ENCODE measurements at regions not wholly inside any gene's neighbourhood (a gene's known extent, or its start where the extent isn't known, plus 50 kb on each side); places are given as distances from the start of the nearest gene placed in this dataset.

DNA sequence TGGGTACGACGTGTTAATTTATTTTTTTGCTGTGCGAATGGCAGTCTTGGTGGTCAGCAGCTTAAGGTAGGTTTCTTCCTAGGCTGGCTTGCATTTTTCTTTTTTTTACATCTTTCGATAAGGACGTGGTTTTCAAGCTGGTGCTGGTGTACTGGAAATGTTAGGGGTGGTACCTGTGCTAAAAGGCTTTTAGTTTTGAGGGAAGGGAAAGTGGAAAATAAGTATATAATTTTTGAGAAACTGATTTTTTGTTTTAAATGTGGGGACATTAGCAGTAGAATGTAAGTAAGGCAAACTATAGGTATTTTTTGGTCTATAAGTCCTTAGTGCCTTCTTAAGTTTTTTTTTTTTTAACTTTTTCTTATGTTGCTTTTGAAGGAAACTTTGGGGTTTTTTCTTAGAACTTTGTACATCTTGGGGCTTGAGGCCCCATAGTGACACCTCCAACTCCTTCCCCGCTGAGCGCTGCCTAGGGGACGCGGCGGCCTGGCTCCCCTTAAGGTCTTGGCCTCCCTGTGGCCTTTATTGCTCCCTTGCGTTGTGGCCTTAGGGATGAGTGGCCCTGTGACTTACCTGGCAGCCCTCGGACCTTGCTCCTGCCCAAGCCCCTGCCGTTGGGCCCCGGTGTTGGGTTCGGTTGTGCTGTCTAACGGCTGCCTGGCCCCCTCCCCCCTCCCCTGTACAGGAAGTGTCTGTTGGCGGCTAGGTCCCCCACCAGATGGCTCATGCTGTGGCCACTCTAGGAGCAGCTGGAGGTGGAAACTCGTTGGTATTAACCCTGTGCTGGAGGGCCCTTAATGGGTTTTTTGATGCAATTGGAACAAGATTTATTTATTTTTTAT lies 88.0 kb upstream of the RPRML start:
- no peak for TF ChIP-seq SUZ12 (IDR thresholded peaks at IDR 0.05)
- TF ChIP-seq FOXA1 (IDR thresholded peaks at IDR 0.05), result no peak
- 0 out of 2 replicates have a peak, but pooled peaks have one; percentile 24 for TF ChIP-seq LEF1 (IDR thresholded peaks at IDR 0.05; ENCODE audit: borderline replicate concordance)
- no peak for TF ChIP-seq TARDBP (IDR thresholded peaks at IDR 0.05)
- no peak for TF ChIP-seq ZNF384 (IDR thresholded peaks at IDR 0.05)
- TF ChIP-seq SP1 (IDR thresholded peaks at IDR 0.05), result no peak
- TF ChIP-seq PKNOX1 (IDR thresholded peaks at IDR 0.05), result no peak
- TF ChIP-seq NFRKB (IDR thresholded peaks at IDR 0.05), result no peak
- TF ChIP-seq FOXM1 (IDR thresholded peaks at IDR 0.05; ENCODE audit: borderline replicate concordance), result no peak; the same call in 1 of the 2 replicates
- TF ChIP-seq ELF4 (IDR thresholded peaks at IDR 0.05), result peak; percentile 59
- no peak for TF ChIP-seq HDGF (IDR thresholded peaks at IDR 0.05; ENCODE audit: borderline replicate concordance)
